ENCODE measurements at regions not wholly inside any gene's neighbourhood (a gene's known extent, or its start where the extent isn't known, plus 50 kb on each side); places are given as distances from the start of the nearest gene placed in this dataset.

- no peak for DNase-seq
Observed at GRCh38 chr18:60804415-60804814, 431.8 kb upstream of the MC4R start.

GRCh38 chr18:60809937-60810336 lies 437.4 kb upstream of the MC4R start:
- no peak for DNase-seq

GRCh38 chr18:60812921-60813320 lies 440.3 kb upstream of the MC4R start:
- DNase-seq = no peak

GRCh38 chr18:60826346-60826745 lies 453.8 kb upstream of the MC4R start:
- no peak for DNase-seq

- no peak for DNase-seq
Observed at GRCh38 chr18:60831971-60832370, 459.4 kb upstream of the MC4R start.

GRCh38 chr18:60838677-60839076 lies 466.1 kb upstream of the MC4R start:
- DNase-seq = no peak

GRCh38 chr18:60846396-60846795 lies 473.8 kb upstream of the MC4R start:
- DNase-seq = no peak

GRCh38 chr18:60847517-60847916 lies 474.9 kb upstream of the MC4R start:
- no peak for DNase-seq

GRCh38 chr18:60861575-60861974 lies 471.7 kb upstream of the CDH20 start:
- DNase-seq = no peak

- no peak for DNase-seq
Observed at GRCh38 chr18:60862988-60863387, 470.2 kb upstream of the CDH20 start.

GRCh38 chr18:60865801-60866200 lies 467.4 kb upstream of the CDH20 start:
- DNase-seq = no peak

GRCh38 chr18:60870261-60871153 lies 462.7 kb upstream of the CDH20 start:
- no peak for DNase-seq

GRCh38 chr18:60872434-60872833 lies 460.8 kb upstream of the CDH20 start:
- no peak for DNase-seq

- DNase-seq = no peak
Observed at GRCh38 chr18:60873708-60874107, 459.5 kb upstream of the CDH20 start.

GRCh38 chr18:60875957-60876507 lies 457.2 kb upstream of the CDH20 start:
- DNase-seq = no peak

GRCh38 chr18:60880184-60880583 lies 453.0 kb upstream of the CDH20 start:
- DNase-seq = no peak

- no peak for DNase-seq
Observed at GRCh38 chr18:60883587-60883986, 449.6 kb upstream of the CDH20 start.

- no peak for DNase-seq
Observed at GRCh38 chr18:60888071-60888624, 445.1 kb upstream of the CDH20 start.

- no peak for DNase-seq
Observed at GRCh38 chr18:60889442-60889841, 443.8 kb upstream of the CDH20 start.

GRCh38 chr18:60891936-60892335 lies 441.3 kb upstream of the CDH20 start:
- DNase-seq = no peak

GRCh38 chr18:60892441-60892840 lies 440.8 kb upstream of the CDH20 start:
- DNase-seq = no peak

- no peak for DNase-seq
Observed at GRCh38 chr18:60892855-60893254, 440.4 kb upstream of the CDH20 start.

- DNase-seq = no peak
Observed at GRCh38 chr18:60893355-60894097, 439.7 kb upstream of the CDH20 start.

All from NCI-H187 (cell line).